Tibial artery (tissue), 4 donors: ENCODE measurements at regions not wholly inside any gene's neighbourhood (a gene's known extent, or its start where the extent isn't known, plus 50 kb on each side); places are given as distances from the start of the nearest gene placed in this dataset.

Source experiments
- DNase-seq, 2 donors: peaks; one replicate each; pipeline ENCODE4 v3.0.0-alpha.2; 2019
- H3K27ac ChIP-seq, 2 donors: fragments of 200-600 bp; sonication (generic) in 1 of 2; 1 replicate in 1 of 2; 2 replicates in 1 of 2; pipeline ENCODE4 v1.5.1; 2018 to 2019; ENCODE audit warnings: mild to moderate bottlenecking in 1 of 2
- H3K27me3 ChIP-seq, 2 donors: fragments of 200-600 bp; sonication (generic) in 1 of 2; one replicate each; pipeline versions ENCODE4 v1.5.1 to v1.6.0; 2016 to 2019
- H3K36me3 ChIP-seq, 3 donors: fragments of 200-600 bp; sonication (generic) in 2 of 3; one replicate each; pipeline ENCODE4 v1.5.1; 2016 to 2019; ENCODE audit warnings: mild to moderate bottlenecking in 2 of 3
- H3K4me1 ChIP-seq, 4 donors: fragments of 200-600 bp; sonication (generic) in 2 of 4; 1 replicate in 3 of 4; 2 replicates in 1 of 4; pipeline ENCODE4 v1.5.1; 2016 to 2019
- H3K4me3 ChIP-seq, 2 donors: fragments of 200-600 bp; sonication (generic) in 1 of 2; 1 replicate in 1 of 2; 2 replicates in 1 of 2; pipeline ENCODE4 v1.5.1; 2018 to 2019; ENCODE audit warnings: mild to moderate bottlenecking in 2 of 2
- H3K9me3 ChIP-seq, 3 donors: fragments of 200-600 bp; sonication (generic) in 1 of 3; one replicate each; pipeline ENCODE4 v1.5.1; 2016 to 2019
- intact Hi-C: fragments of 100-400 bp; cut with DNase I; formaldehyde crosslinking; loops from one replicate; pipeline ENCODE4 v1.15.0; 2023; ENCODE audit warnings: low total_unique reads
- TF ChIP-seq, protein P1 (sequence below), 2 experiments: fragments of 200-600 bp in 1 of 2; fragments of 450-650 bp in 1 of 2; IDR thresholded peaks; one replicate each; pipeline ENCODE4 v1.5.1; 2017 to 2019; ENCODE audit warnings: antibody characterized with exemption in 2 of 2, mild to moderate bottlenecking in 1 of 2, moderate library complexity in 1 of 2

DNA sequence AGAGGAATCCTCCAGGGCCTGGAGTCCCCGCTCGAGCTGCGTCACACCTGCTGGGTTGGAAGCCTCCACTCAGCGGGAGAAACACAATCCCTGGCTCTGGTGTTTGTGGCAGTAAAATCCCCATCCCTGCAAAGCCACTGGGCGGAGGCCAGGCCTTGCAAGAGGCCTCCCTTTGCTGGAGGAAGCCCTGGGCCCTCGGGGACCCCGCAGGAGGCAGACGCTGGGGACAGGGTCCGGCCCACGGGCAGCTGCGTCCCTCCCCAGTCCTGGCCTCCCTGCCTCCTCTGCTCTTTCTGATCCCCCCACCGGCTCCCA, 194.7 kb downstream of the BRD1 start:
- Histone ChIP-seq H3K4me3 (no peak overlapping the region), H3K27ac (no peak overlapping the region), H3K27me3 (peaks cover 0 to 68% of the 10 kb centered on the region in 2 donors), H3K36me3 (no peaks in the 10 kb centered on the region), H3K4me1 (peaks cover 0 to 10% (median 7%) of the 10 kb centered on the region in 4 donors), H3K9me3 (no peaks in the 10 kb centered on the region)
- intact Hi-C loops = no loop called here
- no peak for DNase-seq
- TF ChIP-seq, protein P1, sequence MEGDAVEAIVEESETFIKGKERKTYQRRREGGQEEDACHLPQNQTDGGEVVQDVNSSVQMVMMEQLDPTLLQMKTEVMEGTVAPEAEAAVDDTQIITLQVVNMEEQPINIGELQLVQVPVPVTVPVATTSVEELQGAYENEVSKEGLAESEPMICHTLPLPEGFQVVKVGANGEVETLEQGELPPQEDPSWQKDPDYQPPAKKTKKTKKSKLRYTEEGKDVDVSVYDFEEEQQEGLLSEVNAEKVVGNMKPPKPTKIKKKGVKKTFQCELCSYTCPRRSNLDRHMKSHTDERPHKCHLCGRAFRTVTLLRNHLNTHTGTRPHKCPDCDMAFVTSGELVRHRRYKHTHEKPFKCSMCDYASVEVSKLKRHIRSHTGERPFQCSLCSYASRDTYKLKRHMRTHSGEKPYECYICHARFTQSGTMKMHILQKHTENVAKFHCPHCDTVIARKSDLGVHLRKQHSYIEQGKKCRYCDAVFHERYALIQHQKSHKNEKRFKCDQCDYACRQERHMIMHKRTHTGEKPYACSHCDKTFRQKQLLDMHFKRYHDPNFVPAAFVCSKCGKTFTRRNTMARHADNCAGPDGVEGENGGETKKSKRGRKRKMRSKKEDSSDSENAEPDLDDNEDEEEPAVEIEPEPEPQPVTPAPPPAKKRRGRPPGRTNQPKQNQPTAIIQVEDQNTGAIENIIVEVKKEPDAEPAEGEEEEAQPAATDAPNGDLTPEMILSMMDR (IDR thresholded peaks at IDR 0.05) = no peak

DNA sequence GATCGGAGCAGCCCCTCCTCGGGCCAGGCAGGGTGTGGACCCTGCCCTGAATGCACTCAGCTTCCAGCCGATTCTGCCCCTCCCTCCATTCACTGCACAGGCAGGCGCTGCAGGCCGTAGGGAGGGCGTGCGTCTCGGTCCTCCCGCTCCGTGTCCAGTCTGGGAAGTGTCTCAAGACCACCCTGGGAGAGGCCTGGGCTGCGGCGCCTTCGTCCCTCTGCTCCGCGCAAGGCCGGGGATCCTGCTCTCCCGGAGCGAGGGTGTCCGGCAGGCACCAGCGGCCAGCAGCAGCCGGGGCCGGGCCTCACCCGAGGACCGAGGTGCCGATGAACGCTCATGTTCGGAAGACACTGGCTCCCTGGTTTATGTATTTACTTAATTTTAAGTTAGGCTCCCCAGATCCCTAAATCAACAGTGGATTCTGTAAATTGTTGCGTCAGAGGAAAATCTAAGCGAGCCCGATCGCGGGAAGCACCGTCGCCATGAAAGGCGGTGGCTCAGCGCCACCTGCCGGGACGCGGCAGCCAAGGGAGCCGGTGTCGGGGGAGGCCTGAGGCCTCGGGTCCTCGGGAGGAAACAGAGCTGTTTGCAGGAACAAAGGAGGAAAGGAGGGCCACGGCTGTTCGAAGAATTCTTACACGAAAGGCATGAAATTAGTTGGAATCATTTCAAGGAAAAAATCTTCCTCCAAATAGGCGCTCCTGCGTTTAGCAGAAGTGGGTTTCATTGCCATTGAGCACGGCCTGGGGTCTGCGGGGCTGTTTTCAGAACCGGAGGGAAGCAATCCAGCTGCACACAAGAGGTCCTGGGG, 195.3 kb downstream of the BRD1 start:
- no peaks in the 10 kb centered on the region for H3K36me3 ChIP-seq
- peak overlapping the region; percentile 16 to 42 for H3K4me3 ChIP-seq
- no peak overlapping the region for H3K27ac ChIP-seq
- H3K9me3 ChIP-seq = no peaks in the 10 kb centered on the region
- DNase-seq = no peak
- peaks cover 0 to 68% of the 10 kb centered on the region in 2 donors for H3K27me3 ChIP-seq
- TF ChIP-seq, protein P1 (IDR thresholded peaks at IDR 0.05) = peak; percentile 36 to 46
- peaks cover 0 to 10% (median 7%) of the 10 kb centered on the region in 4 donors for H3K4me1 ChIP-seq
- intact Hi-C loops = no loop called here

DNA sequence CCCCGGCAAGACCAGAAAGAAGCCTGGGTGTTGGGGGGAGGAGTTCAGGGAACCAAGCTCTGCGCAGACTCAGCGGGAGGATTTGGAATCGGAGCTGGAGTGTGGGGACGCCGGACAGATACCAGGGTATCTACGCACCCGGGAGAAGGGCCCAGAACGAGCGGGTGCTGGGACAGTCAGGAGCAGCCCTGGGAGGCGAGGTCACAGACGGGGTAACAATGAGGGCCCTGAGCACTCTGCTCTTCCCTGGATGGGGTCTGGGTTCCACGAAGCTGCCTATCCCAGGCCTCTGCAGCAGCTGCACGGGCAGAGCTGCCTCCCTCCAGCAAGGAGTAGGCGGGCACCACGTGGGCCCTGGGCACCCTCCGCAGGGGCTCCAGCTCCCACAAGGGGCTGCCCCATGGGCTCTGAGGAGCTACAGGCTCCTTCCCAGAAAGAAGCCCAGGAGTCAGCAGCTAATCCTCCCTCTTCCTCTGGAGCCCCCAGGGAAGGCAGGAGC, 197.2 kb downstream of the BRD1 start:
- Histone ChIP-seq H3K36me3 (no peaks in the 10 kb centered on the region), H3K27ac (no peak overlapping the region), H3K4me1 (peaks cover 0 to 10% (median 7%) of the 10 kb centered on the region in 4 donors), H3K27me3 (peaks cover 0 to 60% of the 10 kb centered on the region in 2 donors), H3K9me3 (no peaks in the 10 kb centered on the region), H3K4me3 (no peak overlapping the region)
- DNase-seq = no peak
- intact Hi-C loops = no loop called here
- TF ChIP-seq, protein P1 (IDR thresholded peaks at IDR 0.05) = no peak

DNA sequence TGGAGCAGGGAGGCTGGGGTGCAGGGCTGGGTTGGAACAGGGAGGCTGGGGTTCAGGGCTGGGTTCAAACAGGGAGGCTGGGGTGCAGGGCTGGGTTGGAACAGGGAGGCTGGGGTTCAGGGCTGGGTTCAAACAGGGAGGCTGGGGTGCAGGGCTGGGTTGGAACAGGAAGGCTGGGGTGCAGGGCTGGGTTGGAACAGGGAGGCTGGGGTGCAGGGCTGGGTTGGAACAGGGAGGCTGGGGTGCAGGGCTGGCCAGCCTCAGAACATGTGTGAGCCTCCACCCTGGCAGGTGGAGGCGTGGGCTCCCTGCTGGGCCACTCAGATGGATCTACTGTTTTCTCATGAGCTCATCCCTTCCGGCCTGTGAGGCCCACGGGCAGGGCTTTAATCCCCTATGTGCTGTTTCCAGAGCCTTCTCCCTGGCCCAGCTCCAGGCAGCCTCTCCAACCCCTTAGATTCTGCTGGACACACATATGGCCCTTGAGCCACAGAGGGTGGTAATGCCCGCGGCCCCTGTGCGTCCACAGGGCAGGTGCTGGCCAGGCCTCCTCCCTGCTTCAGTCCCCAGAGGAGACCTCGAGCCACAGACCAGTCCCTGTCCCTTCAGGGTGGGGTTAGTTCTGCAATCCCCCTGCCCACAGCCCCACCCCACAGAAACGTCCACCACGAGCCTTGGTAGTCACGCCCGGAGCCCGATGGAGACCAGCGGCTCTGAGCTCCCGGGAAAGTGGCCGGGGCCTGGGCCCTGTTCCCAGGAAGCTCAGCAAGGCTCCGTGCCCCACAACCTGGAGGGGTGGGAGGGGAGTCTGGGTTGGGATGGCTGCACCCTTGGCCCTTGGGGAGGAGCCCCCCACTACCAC, 197.9 kb downstream of the BRD1 start:
- TF ChIP-seq, protein P1 (IDR thresholded peaks at IDR 0.05) = no peak
- H3K27me3 ChIP-seq = peaks cover 0 to 54% of the 10 kb centered on the region in 2 donors
- no peaks in the 10 kb centered on the region for H3K9me3 ChIP-seq
- no peak for DNase-seq
- H3K4me1 ChIP-seq = peaks cover 0 to 10% (median 7%) of the 10 kb centered on the region in 4 donors
- intact Hi-C loops = no loop called here
- H3K36me3 ChIP-seq = no peaks in the 10 kb centered on the region
- no peak overlapping the region for H3K27ac ChIP-seq
- H3K4me3 ChIP-seq = no peak overlapping the region

DNA sequence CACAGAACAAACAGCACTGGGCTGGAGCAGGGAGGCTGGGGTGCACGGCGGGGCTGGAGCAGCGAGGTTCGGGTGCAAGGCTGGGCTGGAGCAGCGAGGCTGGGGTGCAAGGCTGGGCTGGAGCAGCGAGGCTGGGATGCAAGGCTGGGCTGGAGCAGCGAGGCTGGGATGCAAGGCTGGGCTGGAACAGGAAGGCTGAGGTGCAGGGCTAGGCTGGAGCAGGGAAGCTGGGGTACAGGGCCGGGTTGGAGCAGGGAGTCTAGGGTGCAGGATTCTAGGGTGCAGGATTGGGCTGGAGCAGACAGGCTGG, 198.5 kb downstream of the BRD1 start:
- H3K27ac ChIP-seq = no peak overlapping the region
- no peaks in the 10 kb centered on the region for H3K9me3 ChIP-seq
- TF ChIP-seq, protein P1 (IDR thresholded peaks at IDR 0.05) = no peak
- H3K27me3 ChIP-seq = peaks cover 0 to 49% of the 10 kb centered on the region in 2 donors
- peaks cover 0 to 10% (median 7%) of the 10 kb centered on the region in 4 donors for H3K4me1 ChIP-seq
- no peak overlapping the region for H3K4me3 ChIP-seq
- no peaks in the 10 kb centered on the region for H3K36me3 ChIP-seq
- intact Hi-C loops = no loop called here
- DNase-seq = no peak
